SK-N-MC (cell line): ENCODE measurements at regions not wholly inside any gene's neighbourhood (a gene's known extent, or its start where the extent isn't known, plus 50 kb on each side); places are given as distances from the start of the nearest gene placed in this dataset.

Source experiments
- EZH2 ChIP-seq: fragments of 200-600 bp; sonication (generic); IDR thresholded peaks from one replicate; pipeline ENCODE4 v1.6.1; 2017; ENCODE audit warnings: antibody characterized with exemption
- POLR2AphosphoS5 ChIP-seq: IDR thresholded peaks from 2 replicates; pipeline ENCODE4 v1.6.1; 2012; ENCODE audit warnings: mild to moderate bottlenecking, low read depth, low read length, borderline replicate concordance

GRCh38 chr4:14679906-14680305 is 322.4 kb upstream of the CPEB2 start:
- TF ChIP-seq EZH2 (no peak), POLR2AphosphoS5 (no peak)
